Liver (tissue), 8 donors: ENCODE measurements at regions not wholly inside any gene's neighbourhood (a gene's known extent, or its start where the extent isn't known, plus 50 kb on each side); places are given as distances from the start of the nearest gene placed in this dataset.

Experiments
- DNase-seq: peaks from one replicate; pipeline ENCODE4 v3.0.0-alpha.2; 2017; ENCODE audit warnings: low spot score
- H3K27ac ChIP-seq, 2 donors: one replicate each; pipeline ENCODE4 v1.7.0; 2013; ENCODE audit warnings: inconsistent platforms in 2 of 2, low read length in 2 of 2, control low read depth in 1 of 2, low read depth in 1 of 2, mild to moderate bottlenecking in 1 of 2
- H3K27me3 ChIP-seq, 4 donors: one replicate each; pipeline versions ENCODE4 v1.6.1 to v1.7.0; 2013; ENCODE audit warnings: low read length in 3 of 4, inconsistent platforms in 1 of 4, mild to moderate bottlenecking in 1 of 4, moderate library complexity in 1 of 4; ENCODE audit not compliant: control insufficient read depth in 4 of 4, insufficient read depth in 4 of 4
- H3K36me3 ChIP-seq, 4 donors: one replicate each; pipeline versions ENCODE4 v1.6.1 to v1.7.0; 2013; ENCODE audit warnings: low read length in 3 of 4, mild to moderate bottlenecking in 3 of 4, low read depth in 1 of 4, moderate library complexity in 1 of 4; ENCODE audit not compliant: control insufficient read depth in 4 of 4, insufficient read depth in 3 of 4
- H3K4me1 ChIP-seq, 4 donors: one replicate each; pipeline versions ENCODE4 v1.6.1 to v1.7.0; 2013; ENCODE audit warnings: low read length in 3 of 4, mild to moderate bottlenecking in 3 of 4, moderate library complexity in 1 of 4; ENCODE audit not compliant: control insufficient read depth in 4 of 4, insufficient read depth in 4 of 4
- H3K4me3 ChIP-seq, 3 donors: one replicate each; pipeline versions ENCODE4 v1.6.1 to v1.7.0; 2013; ENCODE audit warnings: low read length in 3 of 3, control low read depth in 1 of 3, low read depth in 1 of 3, mild to moderate bottlenecking in 1 of 3
- H3K9ac ChIP-seq, 2 donors: one replicate each; pipeline ENCODE4 v1.7.0; 2013; ENCODE audit warnings: low read length in 2 of 2, mild to moderate bottlenecking in 2 of 2, moderate library complexity in 2 of 2, control low read depth in 1 of 2, low read depth in 1 of 2
- H3K9me3 ChIP-seq, 4 donors: one replicate each; pipeline versions ENCODE4 v1.6.1 to v1.7.0; 2013; ENCODE audit warnings: low read length in 3 of 4; ENCODE audit not compliant: control insufficient read depth in 4 of 4
- FOXA1 ChIP-seq: IDR thresholded peaks from 2 replicates; pipeline ENCODE4 v1.6.1; 2016; ENCODE audit warnings: antibody characterized with exemption
- FOXA2 ChIP-seq: IDR thresholded peaks from 2 replicates; pipeline ENCODE4 v1.6.1; 2016; ENCODE audit warnings: antibody characterized with exemption
- GABPA ChIP-seq, 2 donors: IDR thresholded peaks in 1 of 2; conservative IDR thresholded peaks in 1 of 2; 2 replicates each; pipeline ENCODE4 v1.6.1; 2016; ENCODE audit warnings: antibody characterized with exemption in 2 of 2, mild to moderate bottlenecking in 1 of 2, moderate library complexity in 1 of 2
- HNF4G ChIP-seq: IDR thresholded peaks from 2 replicates; pipeline ENCODE4 v1.6.1; 2016; ENCODE audit warnings: antibody characterized with exemption
- JUND ChIP-seq, 2 donors: IDR thresholded peaks; 2 replicates each; pipeline ENCODE4 v1.6.1; 2016; ENCODE audit warnings: antibody characterized with exemption in 2 of 2
- NR2F2 ChIP-seq: IDR thresholded peaks from 2 replicates; pipeline ENCODE4 v1.6.1; 2016; ENCODE audit warnings: antibody characterized with exemption
- RAD21 ChIP-seq, 2 donors: IDR thresholded peaks; 2 replicates each; pipeline ENCODE4 v1.6.1; 2016; ENCODE audit warnings: antibody characterized with exemption in 2 of 2, mild to moderate bottlenecking in 2 of 2
- RXRA ChIP-seq, 2 donors: IDR thresholded peaks; 2 replicates each; pipeline ENCODE4 v1.6.1; 2017 to 2018; ENCODE audit warnings: antibody characterized with exemption in 2 of 2, mild to moderate bottlenecking in 1 of 2
- TAF1 ChIP-seq: conservative IDR thresholded peaks from 2 replicates; pipeline ENCODE4 v1.6.1; 2016; ENCODE audit warnings: antibody characterized with exemption, mild to moderate bottlenecking
- YY1 ChIP-seq: IDR thresholded peaks from 2 replicates; pipeline ENCODE4 v1.6.1; 2016; ENCODE audit warnings: antibody characterized with exemption, mild to moderate bottlenecking
- WGBS: extraction: QIAGEN DNeasy Blood & Tissue Kit; methylation state at CpG from one replicate; pipeline ENCODE4 v1.1.7; 2013; 5-methylcytosine and 5-hydroxymethylcytosine counted together
- TF ChIP-seq, protein P1 (sequence below): IDR thresholded peaks from 2 replicates; pipeline ENCODE4 v1.6.1; 2016; ENCODE audit warnings: antibody characterized with exemption
- TF ChIP-seq, protein P2 (sequence below): IDR thresholded peaks from 2 replicates; pipeline ENCODE4 v1.6.1; 2016; ENCODE audit warnings: antibody characterized with exemption
- TF ChIP-seq, protein P3 (sequence below): fragments of 150-350 bp; IDR thresholded peaks from 2 replicates; pipeline ENCODE4 v1.5.1; 2017; ENCODE audit warnings: improper control_type of control experiment, low read depth, low read length; ENCODE audit not compliant: missing input control
- donor health status: healthy.
- donor health status: healthy.
- donor health status: healthy.
- donor health status: healthy.
- donor health status: healthy.

DNA sequence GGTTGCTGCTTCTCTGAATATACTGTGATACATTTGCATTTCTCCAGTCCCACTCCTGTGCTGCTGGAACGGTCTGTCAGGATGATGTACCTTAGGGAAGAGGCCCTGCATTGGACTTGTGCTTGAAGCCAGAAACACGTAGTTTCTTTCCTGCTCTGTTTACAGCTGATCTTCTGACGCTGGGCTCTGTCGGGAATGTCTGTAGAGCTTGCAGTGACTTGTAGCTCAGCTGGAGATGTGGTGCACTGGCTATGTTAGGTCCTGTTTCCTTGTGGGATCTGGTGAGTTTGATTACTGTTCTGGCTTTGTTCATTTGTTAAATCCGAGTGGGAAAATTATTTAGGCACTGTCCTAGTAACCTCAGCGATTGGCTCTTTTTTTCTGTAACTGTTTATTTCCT is 137.2 kb upstream of the WDR1 start:
- no peak overlapping the region for H3K27ac ChIP-seq
- no peaks in the 10 kb centered on the region for H3K4me1 ChIP-seq
- H3K9ac ChIP-seq: no peak overlapping the region
- no peak for DNase-seq
- H3K27me3 ChIP-seq: no peaks in the 10 kb centered on the region
- no peaks in the 10 kb centered on the region for H3K9me3 ChIP-seq
- 86% methylated on average over 6 of the region's 6 CpGs for WGBS
- no peaks in the 10 kb centered on the region for H3K36me3 ChIP-seq
- TF ChIP-seq YY1 (no peak), FOXA2 (no peak), NR2F2 (no peak), JUND (IDR thresholded peaks at IDR 0.05) (no peak)
- no peak overlapping the region for H3K4me3 ChIP-seq

DNA sequence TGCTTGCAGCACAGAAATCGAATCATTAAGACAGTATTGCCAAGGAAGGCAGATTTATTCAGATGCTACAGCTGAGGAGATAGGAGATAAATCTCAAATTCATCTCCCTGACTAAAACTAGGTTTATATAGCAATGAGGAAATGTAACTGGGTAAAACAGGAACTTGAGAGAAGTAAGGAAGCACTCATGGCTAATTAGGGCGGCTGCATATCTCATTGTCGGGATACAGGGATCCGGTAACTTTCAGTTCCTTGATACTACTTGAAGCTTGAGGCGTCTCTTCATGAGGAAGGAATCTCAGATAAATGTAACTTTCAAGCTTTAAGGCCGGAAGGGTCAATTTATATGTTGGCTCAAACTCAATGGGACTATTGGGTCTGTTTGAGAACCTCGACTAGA is 129.2 kb upstream of the WDR1 start:
- 79% methylated on average over 7 of the region's 7 CpGs for WGBS
- Histone ChIP-seq H3K36me3 (no peaks in the 10 kb centered on the region), H3K27me3 (no peaks in the 10 kb centered on the region), H3K9me3 (no peaks in the 10 kb centered on the region), H3K27ac (no peak overlapping the region), H3K4me1 (no peaks in the 10 kb centered on the region), H3K4me3 (no peak overlapping the region), H3K9ac (no peak overlapping the region)
- no peak for DNase-seq
- no peak for TF ChIP-seq FOXA2

DNA sequence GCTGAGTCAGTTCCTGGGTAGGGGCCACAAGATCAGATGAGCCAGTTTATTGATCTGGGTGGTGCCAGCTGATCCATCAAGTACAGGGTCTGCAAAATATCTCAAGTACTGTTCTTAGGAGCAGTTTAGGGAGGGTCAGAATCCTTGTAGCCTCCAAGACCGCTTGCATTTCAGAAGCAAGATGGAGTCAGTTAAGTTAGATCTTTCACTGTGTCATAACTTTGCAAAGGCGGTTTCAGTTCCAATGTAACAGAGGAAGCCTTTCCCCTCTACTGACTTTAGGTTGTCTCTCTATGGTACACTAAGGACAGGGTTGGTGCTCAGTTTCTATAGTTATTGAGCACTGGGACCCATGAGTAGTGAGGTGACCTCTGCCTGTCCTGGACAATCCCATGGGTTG is 127.3 kb upstream of the WDR1 start:
- WGBS: 95% methylated on average over 2 of the region's 2 CpGs

DNA sequence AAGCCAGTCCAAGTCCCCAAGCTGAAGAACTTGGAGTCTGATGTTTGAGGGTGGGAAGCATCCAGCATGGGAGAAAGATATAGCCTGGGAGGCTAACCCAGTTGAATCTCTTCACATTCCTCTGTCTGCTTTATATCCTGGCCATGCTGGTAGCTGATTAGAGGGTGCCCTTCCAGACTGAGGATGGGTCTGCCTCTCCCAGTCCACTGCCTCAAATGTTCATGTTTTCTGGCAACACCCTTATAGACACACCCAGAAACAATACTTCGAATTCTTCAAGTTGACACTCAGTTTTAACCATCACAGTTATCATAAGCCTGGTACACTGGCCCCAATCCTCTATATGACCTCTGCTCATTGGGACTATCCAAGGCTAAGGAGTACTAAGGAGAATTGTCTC is 124.1 kb upstream of the WDR1 start:
- WGBS: 0% methylated on average over 1 of the region's 1 CpG

More for the DNA sequence above, 127.3 kb upstream of the WDR1 start:
- no peak for DNase-seq
- Histone ChIP-seq H3K9ac (no peak overlapping the region), H3K36me3 (no peaks in the 10 kb centered on the region), H3K4me3 (no peak overlapping the region), H3K27ac (no peak overlapping the region), H3K27me3 (no peaks in the 10 kb centered on the region), H3K4me1 (no peaks in the 10 kb centered on the region), H3K9me3 (no peaks in the 10 kb centered on the region)
- no peak for TF ChIP-seq RAD21 (IDR thresholded peaks at IDR 0.05)

More for the DNA sequence above, 124.1 kb upstream of the WDR1 start:
- no peaks in the 10 kb centered on the region for H3K9me3 ChIP-seq
- H3K9ac ChIP-seq: no peak overlapping the region
- DNase-seq: peak; percentile 27
- TF ChIP-seq NR2F2 (no peak), FOXA2 (no peak), GABPA (IDR thresholded peaks at IDR 0.05 in 1 of 2, conservative IDR thresholded peaks at IDR 0.05 in 1 of 2) (no peak), YY1 (no peak), FOXA1 (no peak), HNF4G (no peak), TAF1 (no peak), RXRA (IDR thresholded peaks at IDR 0.05) (no peak), JUND (IDR thresholded peaks at IDR 0.05) (no peak)
- TF ChIP-seq, protein P1, sequence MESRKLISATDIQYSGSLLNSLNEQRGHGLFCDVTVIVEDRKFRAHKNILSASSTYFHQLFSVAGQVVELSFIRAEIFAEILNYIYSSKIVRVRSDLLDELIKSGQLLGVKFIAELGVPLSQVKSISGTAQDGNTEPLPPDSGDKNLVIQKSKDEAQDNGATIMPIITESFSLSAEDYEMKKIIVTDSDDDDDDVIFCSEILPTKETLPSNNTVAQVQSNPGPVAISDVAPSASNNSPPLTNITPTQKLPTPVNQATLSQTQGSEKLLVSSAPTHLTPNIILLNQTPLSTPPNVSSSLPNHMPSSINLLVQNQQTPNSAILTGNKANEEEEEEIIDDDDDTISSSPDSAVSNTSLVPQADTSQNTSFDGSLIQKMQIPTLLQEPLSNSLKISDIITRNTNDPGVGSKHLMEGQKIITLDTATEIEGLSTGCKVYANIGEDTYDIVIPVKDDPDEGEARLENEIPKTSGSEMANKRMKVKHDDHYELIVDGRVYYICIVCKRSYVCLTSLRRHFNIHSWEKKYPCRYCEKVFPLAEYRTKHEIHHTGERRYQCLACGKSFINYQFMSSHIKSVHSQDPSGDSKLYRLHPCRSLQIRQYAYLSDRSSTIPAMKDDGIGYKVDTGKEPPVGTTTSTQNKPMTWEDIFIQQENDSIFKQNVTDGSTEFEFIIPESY: no peak
- TF ChIP-seq, protein P2, sequence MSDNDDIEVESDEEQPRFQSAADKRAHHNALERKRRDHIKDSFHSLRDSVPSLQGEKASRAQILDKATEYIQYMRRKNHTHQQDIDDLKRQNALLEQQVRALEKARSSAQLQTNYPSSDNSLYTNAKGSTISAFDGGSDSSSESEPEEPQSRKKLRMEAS: no peak
- TF ChIP-seq, protein P3, sequence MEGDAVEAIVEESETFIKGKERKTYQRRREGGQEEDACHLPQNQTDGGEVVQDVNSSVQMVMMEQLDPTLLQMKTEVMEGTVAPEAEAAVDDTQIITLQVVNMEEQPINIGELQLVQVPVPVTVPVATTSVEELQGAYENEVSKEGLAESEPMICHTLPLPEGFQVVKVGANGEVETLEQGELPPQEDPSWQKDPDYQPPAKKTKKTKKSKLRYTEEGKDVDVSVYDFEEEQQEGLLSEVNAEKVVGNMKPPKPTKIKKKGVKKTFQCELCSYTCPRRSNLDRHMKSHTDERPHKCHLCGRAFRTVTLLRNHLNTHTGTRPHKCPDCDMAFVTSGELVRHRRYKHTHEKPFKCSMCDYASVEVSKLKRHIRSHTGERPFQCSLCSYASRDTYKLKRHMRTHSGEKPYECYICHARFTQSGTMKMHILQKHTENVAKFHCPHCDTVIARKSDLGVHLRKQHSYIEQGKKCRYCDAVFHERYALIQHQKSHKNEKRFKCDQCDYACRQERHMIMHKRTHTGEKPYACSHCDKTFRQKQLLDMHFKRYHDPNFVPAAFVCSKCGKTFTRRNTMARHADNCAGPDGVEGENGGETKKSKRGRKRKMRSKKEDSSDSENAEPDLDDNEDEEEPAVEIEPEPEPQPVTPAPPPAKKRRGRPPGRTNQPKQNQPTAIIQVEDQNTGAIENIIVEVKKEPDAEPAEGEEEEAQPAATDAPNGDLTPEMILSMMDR: no peak
- H3K4me3 ChIP-seq: no peak overlapping the region
- H3K27ac ChIP-seq: no peak overlapping the region
- no peaks in the 10 kb centered on the region for H3K27me3 ChIP-seq
- no peaks in the 10 kb centered on the region for H3K36me3 ChIP-seq
- H3K4me1 ChIP-seq: no peaks in the 10 kb centered on the region
